DND-41 (cell line): ENCODE measurements at regions not wholly inside any gene's neighbourhood (a gene's known extent, or its start where the extent isn't known, plus 50 kb on each side); places are given as distances from the start of the nearest gene placed in this dataset.

ENCODE experiments used
- ATAC-seq: fragments of 200-7000 bp; cut with Tn5 transposase; 3 replicates; pipeline ENCODE4 v1.9.1; 2021; ENCODE audit warnings: low read depth; ENCODE audit not compliant: insufficient read depth
- DNase-seq: peaks from one replicate; pipeline ENCODE4 v3.0.0-alpha.2; 2020
- H2AFZ ChIP-seq: 2 replicates; pipeline ENCODE4 v1.6.0; 2012; ENCODE audit warnings: low read depth, low read length
- H3K27ac ChIP-seq: 2 replicates; pipeline ENCODE4 v1.5.1; 2012; ENCODE audit warnings: low read length, inconsistent platforms
- H3K27me3 ChIP-seq: fragments of 200-600 bp; sonication (generic); 2 replicates; pipeline ENCODE4 v1.6.0; 2012; ENCODE audit warnings: low read length, mild to moderate bottlenecking, inconsistent platforms; ENCODE audit not compliant: insufficient read depth, poor library complexity
- H3K36me3 ChIP-seq: 2 replicates; pipeline ENCODE4 v1.5.1; 2012; ENCODE audit warnings: low read length, inconsistent platforms; ENCODE audit not compliant: insufficient read depth
- H3K4me1 ChIP-seq: 2 replicates; pipeline ENCODE4 v1.5.1; 2012; ENCODE audit warnings: mild to moderate bottlenecking, low read length; ENCODE audit not compliant: insufficient read depth
- H3K4me2 ChIP-seq: 2 replicates; pipeline ENCODE4 v1.6.0; 2012; ENCODE audit warnings: mild to moderate bottlenecking, moderate library complexity, low read length, inconsistent platforms; ENCODE audit not compliant: insufficient read depth
- H3K4me3 ChIP-seq, 2 experiments: fragments of 200-600 bp in 1 of 2; shearing (Covaris generic) in 1 of 2; 2 replicates each; pipeline ENCODE4 v1.5.1; 2012 to 2016; ENCODE audit warnings: inconsistent platforms in 2 of 2, low read length in 2 of 2, mild to moderate bottlenecking in 2 of 2, low read depth in 1 of 2, moderate library complexity in 1 of 2
- H3K79me2 ChIP-seq: 2 replicates; pipeline ENCODE4 v1.6.0; 2012; ENCODE audit warnings: low read length, inconsistent platforms; ENCODE audit not compliant: insufficient read depth
- H3K9ac ChIP-seq: 2 replicates; pipeline ENCODE4 v1.6.0; 2012; ENCODE audit warnings: low read depth, mild to moderate bottlenecking, inconsistent platforms, low read length, moderate library complexity
- H3K9me3 ChIP-seq: 2 replicates; pipeline ENCODE4 v1.5.1; 2012; ENCODE audit warnings: low read length, moderate library complexity, mild to moderate bottlenecking, inconsistent platforms; ENCODE audit not compliant: insufficient read depth, severe bottlenecking
- H4K20me1 ChIP-seq: 2 replicates; pipeline ENCODE4 v1.6.0; 2012; ENCODE audit warnings: low read length; ENCODE audit not compliant: insufficient read depth
- CTCF ChIP-seq: IDR thresholded peaks from 2 replicates; pipeline ENCODE4 v1.5.1; 2012; ENCODE audit warnings: borderline replicate concordance, low read length, moderate library complexity, mild to moderate bottlenecking; ENCODE audit not compliant: poor library complexity, severe bottlenecking; ENCODE audit errors: extremely low read depth
- EZH2 ChIP-seq: IDR thresholded peaks from 3 replicates; pipeline ENCODE4 v1.6.1; 2012; ENCODE audit warnings: borderline replicate concordance, low read depth, mild to moderate bottlenecking, moderate library complexity, low read length, inconsistent platforms; ENCODE audit not compliant: severe bottlenecking

GRCh38 chr6:139597771-139598755, 223.6 kb upstream of the CITED2 start:
- no peaks in the 10 kb centered on the region for H4K20me1 ChIP-seq
- no peak overlapping the region for H3K4me3 ChIP-seq
- no peaks in the 10 kb centered on the region for H3K79me2 ChIP-seq
- no peaks in the 10 kb centered on the region for H3K36me3 ChIP-seq
- no peaks in the 10 kb centered on the region for H3K4me1 ChIP-seq
- no peak overlapping the region for H3K9ac ChIP-seq
- no peak overlapping the region for H3K4me2 ChIP-seq
- DNase-seq, result no peak
- H3K9me3 ChIP-seq, result no peaks in the 10 kb centered on the region
- TF ChIP-seq CTCF (no peak), EZH2 (no peak)
- H3K27me3 ChIP-seq, result peaks cover under 1% of the 10 kb centered on the region
- no peak overlapping the region for H3K27ac ChIP-seq
- no peak for ATAC-seq
- H2AFZ ChIP-seq, result no peak overlapping the region

- Histone ChIP-seq H3K4me3 (no peak overlapping the region), H3K36me3 (no peaks in the 10 kb centered on the region), H3K4me2 (no peak overlapping the region), H3K4me1 (no peaks in the 10 kb centered on the region), H4K20me1 (no peaks in the 10 kb centered on the region), H3K79me2 (no peaks in the 10 kb centered on the region), H3K27ac (no peak overlapping the region), H3K27me3 (peaks cover 8% of the 10 kb centered on the region), H3K9me3 (no peaks in the 10 kb centered on the region), H3K9ac (no peak overlapping the region), H2AFZ (no peak overlapping the region)
- TF ChIP-seq CTCF (no peak), EZH2 (no peak)
- ATAC-seq, result no peak
- no peak for DNase-seq
These were observed 222.8 kb upstream of the CITED2 start for GRCh38 chr6:139597087-139597763.

GRCh38 chr6:139595183-139595582, 220.7 kb upstream of the CITED2 start:
- Histone ChIP-seq H3K4me2 (no peak overlapping the region), H3K9me3 (no peaks in the 10 kb centered on the region), H3K79me2 (no peaks in the 10 kb centered on the region), H4K20me1 (no peaks in the 10 kb centered on the region), H2AFZ (no peak overlapping the region), H3K36me3 (no peaks in the 10 kb centered on the region), H3K4me3 (no peak overlapping the region), H3K4me1 (no peaks in the 10 kb centered on the region), H3K27ac (no peak overlapping the region), H3K9ac (no peak overlapping the region), H3K27me3 (peaks cover 20% of the 10 kb centered on the region)
- TF ChIP-seq EZH2, result no peak
- no peak for TF ChIP-seq CTCF
- DNase-seq (no peak), ATAC-seq (no peak)
